ENCODE measurements at regions not wholly inside any gene's neighbourhood (a gene's known extent, or its start where the extent isn't known, plus 50 kb on each side); places are given as distances from the start of the nearest gene placed in this dataset.

- intact Hi-C loops (cut with micrococcal nuclease): no loop called here
- no peak overlapping the region for H3K4me3 ChIP-seq
- no peak for TF ChIP-seq CTCF (IDR thresholded peaks at IDR 0.05; ENCODE audit: borderline replicate concordance)
- DNase-seq: no peak
- H3K27me3 ChIP-seq (ENCODE audit: low read depth): peaks cover 81% of the 10 kb centered on the region
- H3K36me3 ChIP-seq: no peaks in the 10 kb centered on the region
- no peaks in the 10 kb centered on the region for H3K4me1 ChIP-seq
- H3K9me3 ChIP-seq (replicated peaks): no peaks in the 10 kb centered on the region
- H3K27ac ChIP-seq (replicated peaks): no peak overlapping the region
Observed at GRCh38 chr15:70422342-70422741, 324.6 kb upstream of the TLE3 start.

- intact Hi-C loops (cut with micrococcal nuclease): no loop called here
Observed at GRCh38 chr15:70420948-70421482, 323.3 kb upstream of the TLE3 start.

GRCh38 chr15:70420086-70420947, 322.6 kb upstream of the TLE3 start:
- DNase-seq: no peak
- intact Hi-C loops (cut with micrococcal nuclease): no loop called here
- peaks cover 82% of the 10 kb centered on the region for H3K27me3 ChIP-seq (ENCODE audit: low read depth)
- no peak overlapping the region for H3K4me3 ChIP-seq
- H3K27ac ChIP-seq (replicated peaks): no peak overlapping the region
- no peaks in the 10 kb centered on the region for H3K4me1 ChIP-seq
- H3K9me3 ChIP-seq (replicated peaks): no peaks in the 10 kb centered on the region
- H3K36me3 ChIP-seq: no peaks in the 10 kb centered on the region
- TF ChIP-seq CTCF (IDR thresholded peaks at IDR 0.05; ENCODE audit: borderline replicate concordance): no peak

More at GRCh38 chr15:70420948-70421482, 323.3 kb upstream of the TLE3 start:
- no peak for TF ChIP-seq CTCF (IDR thresholded peaks at IDR 0.05; ENCODE audit: borderline replicate concordance)
- Histone ChIP-seq H3K27ac (replicated peaks) (no peak overlapping the region), H3K4me3 (no peak overlapping the region), H3K4me1 (no peaks in the 10 kb centered on the region), H3K9me3 (replicated peaks) (no peaks in the 10 kb centered on the region), H3K27me3 (ENCODE audit: low read depth) (peaks cover 81% of the 10 kb centered on the region), H3K36me3 (no peaks in the 10 kb centered on the region)
- DNase-seq: no peak

GRCh38 chr15:70418943-70419342, 321.2 kb upstream of the TLE3 start:
- Histone ChIP-seq H3K9me3 (replicated peaks) (no peaks in the 10 kb centered on the region), H3K27me3 (ENCODE audit: low read depth) (peaks cover 76% of the 10 kb centered on the region), H3K4me3 (no peak overlapping the region), H3K27ac (replicated peaks) (no peak overlapping the region), H3K4me1 (no peaks in the 10 kb centered on the region), H3K36me3 (no peaks in the 10 kb centered on the region)
- intact Hi-C loops (cut with micrococcal nuclease): no loop called here
- no peak for TF ChIP-seq CTCF (IDR thresholded peaks at IDR 0.05; ENCODE audit: borderline replicate concordance)
- DNase-seq: no peak

- intact Hi-C loops (cut with micrococcal nuclease): no loop called here
- no peak for TF ChIP-seq CTCF (IDR thresholded peaks at IDR 0.05; ENCODE audit: borderline replicate concordance)
Observed at GRCh38 chr15:70417535-70417934, 319.8 kb upstream of the TLE3 start.

More at GRCh38 chr15:70417535-70417934, 319.8 kb upstream of the TLE3 start:
- H3K27me3 ChIP-seq (ENCODE audit: low read depth): peaks cover 63% of the 10 kb centered on the region
- no peak for DNase-seq
- H3K4me3 ChIP-seq: no peak overlapping the region
- no peaks in the 10 kb centered on the region for H3K4me1 ChIP-seq
- no peak overlapping the region for H3K27ac ChIP-seq (replicated peaks)
- H3K9me3 ChIP-seq (replicated peaks): no peaks in the 10 kb centered on the region
- H3K36me3 ChIP-seq: no peaks in the 10 kb centered on the region

Data from left ventricle myocardium inferior (tissue), 1 donor.